ENCODE measurements at regions not wholly inside any gene's neighbourhood (a gene's known extent, or its start where the extent isn't known, plus 50 kb on each side); places are given as distances from the start of the nearest gene placed in this dataset.

DNA sequence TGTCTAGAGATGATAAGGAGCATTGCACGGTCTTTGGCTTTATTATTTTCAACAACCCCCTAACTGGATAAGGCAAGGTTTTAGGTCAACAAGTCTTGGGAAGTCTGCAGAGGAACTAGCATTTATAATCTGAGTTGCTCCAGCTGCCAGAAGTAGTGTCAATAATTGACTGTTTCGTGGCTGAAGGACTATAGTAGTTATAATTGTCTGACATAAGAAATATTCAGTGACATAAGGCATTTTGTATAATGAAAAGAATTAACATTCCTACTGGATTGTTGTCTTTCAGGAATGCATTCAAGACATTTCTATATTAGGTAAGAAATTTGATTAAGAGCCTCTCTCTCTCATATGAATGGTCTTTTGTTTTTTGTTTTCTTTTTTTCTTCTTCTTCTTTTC is 136.9 kb upstream of the SGK1 start:
- Histone ChIP-seq H3K27me3 (ENCODE audit: control insufficient read depth in 2 of 2, insufficient read depth in 2 of 2, low read length in 2 of 2) (no peaks in the 10 kb centered on the region), H3K4me3 (replicated peaks in 1 of 3; ENCODE audit: insufficient read depth in 1 of 3, low read depth in 1 of 3, low read length in 3 of 3) (no peak overlapping the region), H3K9me3 (replicated peaks; ENCODE audit: control insufficient read depth, insufficient read depth, low read length) (no peaks in the 10 kb centered on the region), H4K20me1 (replicated peaks; ENCODE audit: control insufficient read depth, extremely low read depth, insufficient read depth, low read length) (no peaks in the 10 kb centered on the region), H3K4me2 (ENCODE audit: insufficient read depth, low read length) (no peak overlapping the region), H3K79me2 (ENCODE audit: control insufficient read depth, insufficient read depth, low read length) (no peaks in the 10 kb centered on the region), H3K4me1 (ENCODE audit: control insufficient read depth, extremely low read depth, insufficient read depth, low read length) (no peaks in the 10 kb centered on the region), H3K27ac (ENCODE audit: insufficient read depth, low read depth, low read length) (no peak overlapping the region), H3K9me1 (replicated peaks; ENCODE audit: control insufficient read depth, extremely low read depth, insufficient read depth, low read length) (no peaks in the 10 kb centered on the region), H3K36me3 (ENCODE audit: control insufficient read depth in 2 of 2, extremely low read depth in 1 of 2, insufficient read depth in 2 of 2, low read length in 2 of 2) (no peaks in the 10 kb centered on the region), H3K9ac (replicated peaks; ENCODE audit: extremely low read depth, insufficient read depth, low read length) (no peak overlapping the region), H2AFZ (ENCODE audit: low read depth, low read length) (no peak overlapping the region)
- no TSS peak for BruUV-seq (replicated peaks)
- no peak for DNase-seq (ENCODE audit: low read depth, low spot score)
- FAIRE-seq, result no peak
- TF ChIP-seq, protein P1, sequence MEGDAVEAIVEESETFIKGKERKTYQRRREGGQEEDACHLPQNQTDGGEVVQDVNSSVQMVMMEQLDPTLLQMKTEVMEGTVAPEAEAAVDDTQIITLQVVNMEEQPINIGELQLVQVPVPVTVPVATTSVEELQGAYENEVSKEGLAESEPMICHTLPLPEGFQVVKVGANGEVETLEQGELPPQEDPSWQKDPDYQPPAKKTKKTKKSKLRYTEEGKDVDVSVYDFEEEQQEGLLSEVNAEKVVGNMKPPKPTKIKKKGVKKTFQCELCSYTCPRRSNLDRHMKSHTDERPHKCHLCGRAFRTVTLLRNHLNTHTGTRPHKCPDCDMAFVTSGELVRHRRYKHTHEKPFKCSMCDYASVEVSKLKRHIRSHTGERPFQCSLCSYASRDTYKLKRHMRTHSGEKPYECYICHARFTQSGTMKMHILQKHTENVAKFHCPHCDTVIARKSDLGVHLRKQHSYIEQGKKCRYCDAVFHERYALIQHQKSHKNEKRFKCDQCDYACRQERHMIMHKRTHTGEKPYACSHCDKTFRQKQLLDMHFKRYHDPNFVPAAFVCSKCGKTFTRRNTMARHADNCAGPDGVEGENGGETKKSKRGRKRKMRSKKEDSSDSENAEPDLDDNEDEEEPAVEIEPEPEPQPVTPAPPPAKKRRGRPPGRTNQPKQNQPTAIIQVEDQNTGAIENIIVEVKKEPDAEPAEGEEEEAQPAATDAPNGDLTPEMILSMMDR (IDR thresholded peaks at IDR 0.05; ENCODE audit: extremely low read depth in 1 of 2, insufficient read depth in 1 of 2, low read depth in 1 of 2, low read length in 2 of 2), result no peak
- TF ChIP-seq MYC (IDR thresholded peaks at IDR 0.05; ENCODE audit: low read depth, low read length) (no peak), POLR2A (IDR thresholded peaks at IDR 0.05; ENCODE audit: low read depth, low read length) (no peak), JUN (IDR thresholded peaks at IDR 0.05; ENCODE audit: borderline replicate concordance, insufficient read depth, insufficient read length, low read depth) (no peak), GATA2 (IDR thresholded peaks at IDR 0.05; ENCODE audit: insufficient read depth, insufficient read length, low read depth, low read length) (no peak), EZH2 (IDR thresholded peaks at IDR 0.05; ENCODE audit: borderline replicate concordance, low read depth, low read length, severe bottlenecking) (no peak), FOS (IDR thresholded peaks at IDR 0.05; ENCODE audit: borderline replicate concordance, insufficient read depth, low read length) (no peak), POLR2AphosphoS5 (IDR thresholded peaks at IDR 0.05; ENCODE audit: insufficient read depth, low read depth, low read length) (no peak)
- TF ChIP-seq, protein P2, sequence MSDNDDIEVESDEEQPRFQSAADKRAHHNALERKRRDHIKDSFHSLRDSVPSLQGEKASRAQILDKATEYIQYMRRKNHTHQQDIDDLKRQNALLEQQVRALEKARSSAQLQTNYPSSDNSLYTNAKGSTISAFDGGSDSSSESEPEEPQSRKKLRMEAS (IDR thresholded peaks at IDR 0.05; ENCODE audit: insufficient read depth, insufficient read length), result no peak
- POLR2A ChIA-PET, result no interaction called here
- CTCF ChIA-PET, result interaction anchor here (0.7 to 2.6 kb wide), 3 partner anchors 10 to 11 kb away, joined by 3 to 7 read pairs (median 3); no protein-coding TSS in a partner anchor
- intact Hi-C loops (cut with micrococcal nuclease), result no loop called here
- dilution Hi-C loops (cut with MboI; ENCODE audit: extremely low pct_ligation_motif_present, low sequenced_read_pairs), result no loop called here

Measured in endothelial cell of umbilical vein (primary cell).